ENCODE measurements at regions not wholly inside any gene's neighbourhood (a gene's known extent, or its start where the extent isn't known, plus 50 kb on each side); places are given as distances from the start of the nearest gene placed in this dataset.

- WGBS, 2 donors: 85 to 86% methylated on average over 3 of the region's 3 CpGs
- TF ChIP-seq CTCF (IDR thresholded peaks at IDR 0.05) (no peak), POLR2A (IDR thresholded peaks at IDR 0.05) (no peak)
- Histone ChIP-seq H3K4me3 (no peak overlapping the region), H3K36me3 (ENCODE audit: low read depth, missing control alignments) (no peaks in the 10 kb centered on the region), H3K4me1 (no peaks in the 10 kb centered on the region), H3K27ac (no peak overlapping the region), H3K27me3 (no peaks in the 10 kb centered on the region), H3K9me3 (no peaks in the 10 kb centered on the region)
- intact Hi-C loops (cut with DNase I; ENCODE audit: low total_unique reads): no loop called here
- no peak for DNase-seq
These were observed 495.1 kb upstream of the ANKRD30A start for GRCh38 chr10:36630267-36630666.

GRCh38 chr10:36629476-36629875, 495.9 kb upstream of the ANKRD30A start:
- Histone ChIP-seq H3K4me3 (no peak overlapping the region), H3K36me3 (ENCODE audit: low read depth, missing control alignments) (no peaks in the 10 kb centered on the region), H3K27me3 (no peaks in the 10 kb centered on the region), H3K27ac (no peak overlapping the region), H3K4me1 (no peaks in the 10 kb centered on the region), H3K9me3 (no peaks in the 10 kb centered on the region)
- TF ChIP-seq POLR2A (IDR thresholded peaks at IDR 0.05): no peak
- no peak for TF ChIP-seq CTCF (IDR thresholded peaks at IDR 0.05)
- intact Hi-C loops (cut with DNase I; ENCODE audit: low total_unique reads): no loop called here
- DNase-seq: no peak
- WGBS, 2 donors: 57 to 91% methylated on average over 2 of the region's 2 CpGs

- intact Hi-C loops (cut with DNase I; ENCODE audit: low total_unique reads): no loop called here
- no peak for TF ChIP-seq CTCF (IDR thresholded peaks at IDR 0.05)
- TF ChIP-seq POLR2A (IDR thresholded peaks at IDR 0.05): no peak
These were observed 500.8 kb upstream of the ANKRD30A start for GRCh38 chr10:36624551-36625100.

DNA sequence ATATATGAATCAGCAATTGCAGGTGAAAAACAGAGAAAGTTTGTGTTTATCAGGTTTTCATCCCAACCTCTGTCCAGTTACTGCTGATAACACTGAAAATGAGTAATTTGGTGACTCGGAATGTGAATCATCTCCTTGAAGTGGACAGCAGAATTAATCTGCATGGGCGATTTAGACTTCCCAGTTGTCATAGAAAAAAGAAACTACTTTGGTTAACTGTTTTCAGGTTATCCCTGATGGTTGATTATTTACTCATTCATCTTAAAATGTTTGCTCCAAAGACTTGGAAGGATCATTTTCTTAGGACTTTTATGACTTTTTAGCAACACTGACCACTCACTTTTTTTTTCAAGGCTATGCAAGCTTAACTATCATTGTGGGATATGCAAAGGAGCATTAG, 504.1 kb upstream of the ANKRD30A start:
- no peak overlapping the region for H3K4me3 ChIP-seq

More at GRCh38 chr10:36624551-36625100, 500.8 kb upstream of the ANKRD30A start:
- Histone ChIP-seq H3K27ac (no peak overlapping the region), H3K9me3 (no peaks in the 10 kb centered on the region), H3K4me1 (no peaks in the 10 kb centered on the region), H3K36me3 (ENCODE audit: low read depth, missing control alignments) (no peaks in the 10 kb centered on the region), H3K27me3 (no peaks in the 10 kb centered on the region), H3K4me3 (no peak overlapping the region)
- DNase-seq: no peak
- 95 to 98% methylated on average over 3 of the region's 3 CpGs for WGBS, 2 donors

DNA sequence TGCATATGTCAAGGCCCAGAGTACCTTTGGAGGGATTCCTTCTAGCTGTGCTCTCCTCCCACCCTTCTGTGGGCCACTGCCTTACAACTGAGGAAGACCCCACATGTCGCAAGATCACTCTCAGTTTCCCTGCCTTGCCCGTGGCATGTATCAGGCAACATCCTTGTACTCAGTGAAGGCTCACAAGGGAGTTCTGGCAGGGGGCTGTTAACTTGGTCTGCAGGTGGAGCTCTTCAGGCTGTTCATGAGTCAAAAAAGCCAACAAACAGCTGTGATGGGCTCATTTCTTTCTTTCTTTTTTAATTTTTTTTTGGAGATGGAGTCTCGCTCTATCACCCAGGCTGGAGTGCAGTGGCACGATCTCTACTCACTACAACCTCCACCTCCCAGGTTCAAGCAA, 513.0 kb upstream of the ANKRD30A start:
- H3K27me3 ChIP-seq: no peaks in the 10 kb centered on the region
- TF ChIP-seq POLR2A (IDR thresholded peaks at IDR 0.05): no peak
- TF ChIP-seq CTCF (IDR thresholded peaks at IDR 0.05): no peak
- intact Hi-C loops (cut with DNase I; ENCODE audit: low total_unique reads): no loop called here

More for the DNA sequence above, 504.1 kb upstream of the ANKRD30A start:
- intact Hi-C loops (cut with DNase I; ENCODE audit: low total_unique reads): no loop called here
- WGBS, 2 donors: 89 to 91% methylated on average over 2 of the region's 2 CpGs
- Histone ChIP-seq H3K4me1 (no peaks in the 10 kb centered on the region), H3K9me3 (no peaks in the 10 kb centered on the region), H3K36me3 (ENCODE audit: low read depth, missing control alignments) (no peaks in the 10 kb centered on the region), H3K27ac (no peak overlapping the region), H3K27me3 (no peaks in the 10 kb centered on the region)
- TF ChIP-seq POLR2A (IDR thresholded peaks at IDR 0.05): no peak
- no peak for DNase-seq

More for the DNA sequence above, 513.0 kb upstream of the ANKRD30A start:
- Histone ChIP-seq H3K4me3 (no peak overlapping the region), H3K36me3 (ENCODE audit: low read depth, missing control alignments) (no peaks in the 10 kb centered on the region), H3K4me1 (no peaks in the 10 kb centered on the region), H3K9me3 (no peaks in the 10 kb centered on the region), H3K27ac (no peak overlapping the region)
- DNase-seq: no peak
- WGBS, 2 donors: 96 to 97% methylated on average over 4 of the region's 4 CpGs
